Fibroblast of villous mesenchyme (primary cell): ENCODE measurements at regions not wholly inside any gene's neighbourhood (a gene's known extent, or its start where the extent isn't known, plus 50 kb on each side); places are given as distances from the start of the nearest gene placed in this dataset.

Experiments used
- DNase-seq: peaks from one replicate; pipeline ENCODE4 v3.0.0-alpha.2; 2010; ENCODE audit warnings: low read depth
- H3K4me3 ChIP-seq: 2 replicates; pipeline ENCODE4 v1.5.1; 2011; ENCODE audit warnings: low read depth, mild to moderate bottlenecking, low read length
- CTCF ChIP-seq: IDR thresholded peaks from 2 replicates; pipeline ENCODE4 v1.5.1; 2012; ENCODE audit warnings: low read depth, mild to moderate bottlenecking, low read length; ENCODE audit not compliant: insufficient read depth

- DNase-seq, result no peak
- no peak overlapping the region for H3K4me3 ChIP-seq
- TF ChIP-seq CTCF, result no peak
Measured at GRCh38 chr1:90391126-90391525, 326.0 kb downstream of the BARHL2 start.

- H3K4me3 ChIP-seq, result no peak overlapping the region
- no peak for TF ChIP-seq CTCF
- DNase-seq, result no peak
Measured at GRCh38 chr1:90387805-90388204, 329.3 kb downstream of the BARHL2 start.

- H3K4me3 ChIP-seq, result no peak overlapping the region
- no peak for TF ChIP-seq CTCF
- no peak for DNase-seq
Measured at GRCh38 chr1:90386899-90387720, 330.0 kb downstream of the BARHL2 start.

GRCh38 chr1:90384193-90384592 lies 332.9 kb downstream of the BARHL2 start:
- H3K4me3 ChIP-seq, result no peak overlapping the region
- DNase-seq, result no peak
- no peak for TF ChIP-seq CTCF

GRCh38 chr1:90382161-90382560 lies 334.9 kb downstream of the BARHL2 start:
- no peak for TF ChIP-seq CTCF
- no peak for DNase-seq
- no peak overlapping the region for H3K4me3 ChIP-seq

GRCh38 chr1:90381598-90381997 lies 335.5 kb downstream of the BARHL2 start:
- no peak for DNase-seq
- no peak overlapping the region for H3K4me3 ChIP-seq
- no peak for TF ChIP-seq CTCF

- H3K4me3 ChIP-seq, result no peak overlapping the region
- no peak for DNase-seq
- no peak for TF ChIP-seq CTCF
Measured at GRCh38 chr1:90371448-90371813, 345.7 kb downstream of the BARHL2 start.
